CD4-positive, alpha-beta T cell treated with Interleukin-21 for 1 hour (primary cell): ENCODE measurements at regions not wholly inside any gene's neighbourhood (a gene's known extent, or its start where the extent isn't known, plus 50 kb on each side); places are given as distances from the start of the nearest gene placed in this dataset.
"Not testable (repeated sequence)": the region's sequence is repeated elsewhere in the genome, so short reads cannot be mapped to it uniquely, and the experiment has no call there.

ENCODE experiments used
- DNase-seq: peaks from one replicate; pipeline ENCODE4 v3.0.0-alpha.2; 2020

- no peak for DNase-seq
Observed at GRCh38 chr2:186308347-186308746, 177.7 kb upstream of the ZC3H15 start.

- DNase-seq = no peak
Observed at GRCh38 chr2:186309901-186310300, 176.2 kb upstream of the ZC3H15 start.

GRCh38 chr2:186319105-186319504 is 167.0 kb upstream of the ZC3H15 start:
- DNase-seq = no peak

- DNase-seq = no peak
Observed at GRCh38 chr2:186325827-186326535, 160.1 kb upstream of the ZC3H15 start.

- no peak for DNase-seq
Observed at GRCh38 chr2:186327251-186327868, 158.7 kb upstream of the ZC3H15 start.

- no peak for DNase-seq
Observed at GRCh38 chr2:186328838-186329237, 157.2 kb upstream of the ZC3H15 start.

- DNase-seq = no peak
Observed at GRCh38 chr2:186330050-186330449, 156.0 kb upstream of the ZC3H15 start.

- no peak for DNase-seq
Observed at GRCh38 chr2:186339716-186340115, 146.3 kb upstream of the ZC3H15 start.

- no peak for DNase-seq
Observed at GRCh38 chr2:186342029-186342428, 144.0 kb upstream of the ZC3H15 start.

- DNase-seq = no peak
Observed at GRCh38 chr2:186345745-186346144, 140.3 kb upstream of the ZC3H15 start.

GRCh38 chr2:186346216-186346615 is 139.8 kb upstream of the ZC3H15 start:
- DNase-seq = no peak

- DNase-seq = no peak
Observed at GRCh38 chr2:186347472-186347871, 138.6 kb upstream of the ZC3H15 start.

GRCh38 chr2:186348200-186348599 is 137.9 kb upstream of the ZC3H15 start:
- DNase-seq = no peak

GRCh38 chr2:186349508-186349907 is 136.6 kb upstream of the ZC3H15 start:
- DNase-seq = no peak

GRCh38 chr2:186354160-186354559 is 131.9 kb upstream of the ZC3H15 start:
- DNase-seq = not testable (repeated sequence)

- no peak for DNase-seq
Observed at GRCh38 chr2:186365406-186365805, 120.7 kb upstream of the ZC3H15 start.

GRCh38 chr2:186379052-186379451 is 107.0 kb upstream of the ZC3H15 start:
- no peak for DNase-seq

GRCh38 chr2:186380805-186381204 is 105.3 kb upstream of the ZC3H15 start:
- DNase-seq = no peak

GRCh38 chr2:186381573-186381972 is 104.5 kb upstream of the ZC3H15 start:
- no peak for DNase-seq

- no peak for DNase-seq
Observed at GRCh38 chr2:186382932-186383331, 103.1 kb upstream of the ZC3H15 start.

GRCh38 chr2:186384226-186384625 is 101.8 kb upstream of the ZC3H15 start:
- no peak for DNase-seq

- DNase-seq = not testable (repeated sequence)
Observed at GRCh38 chr2:186385638-186386201, 100.3 kb upstream of the ZC3H15 start.

GRCh38 chr2:186399082-186399644 is 86.9 kb upstream of the ZC3H15 start:
- DNase-seq = no peak

GRCh38 chr2:186405842-186406241 is 80.2 kb upstream of the ZC3H15 start:
- no peak for DNase-seq
